ENCODE measurements at regions not wholly inside any gene's neighbourhood (a gene's known extent, or its start where the extent isn't known, plus 50 kb on each side); places are given as distances from the start of the nearest gene placed in this dataset.

GRCh38 chr10:28125701-28126100 lies 126.8 kb upstream of the ODAD2 start:
- H3K4me1 ChIP-seq, result peaks cover 0 to 18% (median 15%) of the 10 kb centered on the region in 4 donors
- H3K27me3 ChIP-seq, result no peaks in the 10 kb centered on the region
- intact Hi-C loops (cut with DNase I), result no loop called here
- TF ChIP-seq POLR2A (IDR thresholded peaks at IDR 0.05) (no peak), CTCF (IDR thresholded peaks at IDR 0.05) (no peak), POLR2AphosphoS5 (IDR thresholded peaks at IDR 0.05) (peak in 1 of 4 donors; percentile 7), EP300 (IDR thresholded peaks at IDR 0.05) (no peak)
- H3K4me3 ChIP-seq, result no peak overlapping the region
- DNase-seq, result no peak
- no peaks in the 10 kb centered on the region for H3K9me3 ChIP-seq
- peak overlapping the region in 3 of 4 donors; percentile 0 to 35 (median 25) for H3K27ac ChIP-seq
- H3K36me3 ChIP-seq, result peaks cover 0 to 9% (median 0%) of the 10 kb centered on the region in 4 donors

- Histone ChIP-seq H3K4me3 (no peak overlapping the region), H3K4me1 (peaks cover 0 to 35% (median 20%) of the 10 kb centered on the region in 4 donors), H3K9me3 (no peaks in the 10 kb centered on the region), H3K36me3 (peaks cover 0 to 9% (median 0%) of the 10 kb centered on the region in 4 donors), H3K27me3 (no peaks in the 10 kb centered on the region), H3K27ac (peak overlapping the region; percentile 1 to 42 (median 34))
- intact Hi-C loops (cut with DNase I), result no loop called here
- TF ChIP-seq CTCF (IDR thresholded peaks at IDR 0.05) (no peak), EP300 (IDR thresholded peaks at IDR 0.05) (no peak), POLR2A (IDR thresholded peaks at IDR 0.05) (no peak), POLR2AphosphoS5 (IDR thresholded peaks at IDR 0.05) (no peak)
- no peak for DNase-seq
- WGBS, 2 donors, result 82 to 84% methylated on average over 4 of the region's 4 CpGs
These were observed 121.9 kb upstream of the ODAD2 start for GRCh38 chr10:28120795-28121194.

- Histone ChIP-seq H3K36me3 (peaks cover 0 to 9% (median 0%) of the 10 kb centered on the region in 4 donors), H3K4me3 (no peak overlapping the region), H3K9me3 (no peaks in the 10 kb centered on the region), H3K27ac (peak overlapping the region; percentile 1 to 42 (median 34)), H3K27me3 (no peaks in the 10 kb centered on the region), H3K4me1 (peaks cover 0 to 29% (median 14%) of the 10 kb centered on the region in 4 donors)
- DNase-seq, result no peak
- 79 to 82% methylated on average over 6 of the region's 6 CpGs for WGBS, 2 donors
- peak in 2 of 4 donors; percentile 49 to 64 for TF ChIP-seq POLR2AphosphoS5 (IDR thresholded peaks at IDR 0.05)
- TF ChIP-seq EP300 (IDR thresholded peaks at IDR 0.05), result peak in 2 of 4 donors; percentile 22 to 33
- no peak for TF ChIP-seq CTCF (IDR thresholded peaks at IDR 0.05)
- TF ChIP-seq POLR2A (IDR thresholded peaks at IDR 0.05), result no peak
- intact Hi-C loops (cut with DNase I), result no loop called here
These were observed 121.3 kb upstream of the ODAD2 start for GRCh38 chr10:28120043-28120749.

- peaks cover 0 to 9% (median 0%) of the 10 kb centered on the region in 4 donors for H3K36me3 ChIP-seq
- TF ChIP-seq POLR2AphosphoS5 (IDR thresholded peaks at IDR 0.05) (no peak), CTCF (IDR thresholded peaks at IDR 0.05) (no peak), POLR2A (IDR thresholded peaks at IDR 0.05) (no peak), EP300 (IDR thresholded peaks at IDR 0.05) (no peak)
- 93 to 98% methylated on average over 1 of the region's 1 CpG for WGBS, 2 donors
- H3K4me1 ChIP-seq, result peaks cover 0 to 24% (median 11%) of the 10 kb centered on the region in 4 donors
- no peaks in the 10 kb centered on the region for H3K27me3 ChIP-seq
- intact Hi-C loops (cut with DNase I), result no loop called here
- no peaks in the 10 kb centered on the region for H3K9me3 ChIP-seq
- no peak for DNase-seq
- H3K27ac ChIP-seq, result peak overlapping the region in 3 of 4 donors; percentile 11 to 35 (median 18)
- no peak overlapping the region for H3K4me3 ChIP-seq
These were observed 120.2 kb upstream of the ODAD2 start for GRCh38 chr10:28118985-28119628.
